Upper lobe of right lung (tissue), 1 donor: ENCODE measurements at regions not wholly inside any gene's neighbourhood (a gene's known extent, or its start where the extent isn't known, plus 50 kb on each side); places are given as distances from the start of the nearest gene placed in this dataset.

Source experiments
- ATAC-seq: fragments of 200-7000 bp; cut with Tn5 transposase; one replicate; pipeline ENCODE4 v1.9.1; 2020; ENCODE audit warnings: mild to moderate bottlenecking, moderate library complexity
- DNase-seq: peaks from one replicate; pipeline ENCODE4 v3.0.0-alpha.2; 2020
- H3K27ac ChIP-seq: fragments of 200-600 bp; one replicate; pipeline ENCODE4 v1.8.0; 2022
- H3K27me3 ChIP-seq: fragments of 200-600 bp; one replicate; pipeline ENCODE4 v1.8.0; 2022; ENCODE audit warnings: mild to moderate bottlenecking
- H3K36me3 ChIP-seq: fragments of 200-600 bp; one replicate; pipeline ENCODE4 v1.8.0; 2022
- H3K4me1 ChIP-seq: fragments of 200-600 bp; one replicate; pipeline ENCODE4 v1.8.0; 2022
- H3K4me3 ChIP-seq: fragments of 200-600 bp; one replicate; pipeline ENCODE4 v1.8.0; 2022; ENCODE audit warnings: mild to moderate bottlenecking
- H3K9me3 ChIP-seq: fragments of 200-600 bp; one replicate; pipeline ENCODE4 v1.8.0; 2022
- intact Hi-C: fragments of 100-400 bp; cut with DNase I; formaldehyde crosslinking; loops from one replicate; pipeline ENCODE4 v1.11.0; 2022
- TF ChIP-seq, protein P1 (sequence below): fragments of 200-600 bp; IDR thresholded peaks from one replicate; pipeline ENCODE4 v1.8.0; 2022; ENCODE audit warnings: antibody characterized with exemption
- donor health status: DM: no; HTN: yes; CAD: no; lungs with severe emphysema.

DNA sequence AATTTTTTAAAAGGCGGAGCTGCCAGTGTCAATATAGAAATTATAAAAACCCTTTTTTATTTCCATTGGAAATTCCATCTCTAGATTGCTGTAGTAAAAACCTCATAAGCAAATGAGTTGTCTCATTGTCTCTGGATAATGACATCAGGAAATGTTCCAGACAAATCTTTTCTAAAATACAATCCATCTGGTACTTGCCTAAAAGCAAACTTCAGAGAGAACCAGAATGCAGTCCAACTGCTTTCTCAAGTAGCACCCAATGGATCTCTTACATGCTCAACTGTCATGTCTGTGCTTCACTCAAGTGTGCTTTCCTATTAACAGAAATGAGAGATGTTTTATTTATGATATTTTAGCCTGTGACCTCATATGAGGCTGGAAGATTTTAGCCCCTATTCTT, 399.6 kb upstream of the NDST3 start:
- no peaks in the 10 kb centered on the region for H3K36me3 ChIP-seq
- H3K4me3 ChIP-seq, result no peak overlapping the region
- TF ChIP-seq, protein P1, sequence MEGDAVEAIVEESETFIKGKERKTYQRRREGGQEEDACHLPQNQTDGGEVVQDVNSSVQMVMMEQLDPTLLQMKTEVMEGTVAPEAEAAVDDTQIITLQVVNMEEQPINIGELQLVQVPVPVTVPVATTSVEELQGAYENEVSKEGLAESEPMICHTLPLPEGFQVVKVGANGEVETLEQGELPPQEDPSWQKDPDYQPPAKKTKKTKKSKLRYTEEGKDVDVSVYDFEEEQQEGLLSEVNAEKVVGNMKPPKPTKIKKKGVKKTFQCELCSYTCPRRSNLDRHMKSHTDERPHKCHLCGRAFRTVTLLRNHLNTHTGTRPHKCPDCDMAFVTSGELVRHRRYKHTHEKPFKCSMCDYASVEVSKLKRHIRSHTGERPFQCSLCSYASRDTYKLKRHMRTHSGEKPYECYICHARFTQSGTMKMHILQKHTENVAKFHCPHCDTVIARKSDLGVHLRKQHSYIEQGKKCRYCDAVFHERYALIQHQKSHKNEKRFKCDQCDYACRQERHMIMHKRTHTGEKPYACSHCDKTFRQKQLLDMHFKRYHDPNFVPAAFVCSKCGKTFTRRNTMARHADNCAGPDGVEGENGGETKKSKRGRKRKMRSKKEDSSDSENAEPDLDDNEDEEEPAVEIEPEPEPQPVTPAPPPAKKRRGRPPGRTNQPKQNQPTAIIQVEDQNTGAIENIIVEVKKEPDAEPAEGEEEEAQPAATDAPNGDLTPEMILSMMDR, result no peak
- ATAC-seq (no peak), DNase-seq (no peak)
- H3K9me3 ChIP-seq, result no peaks in the 10 kb centered on the region
- H3K4me1 ChIP-seq, result no peaks in the 10 kb centered on the region
- no peaks in the 10 kb centered on the region for H3K27me3 ChIP-seq
- no peak overlapping the region for H3K27ac ChIP-seq
- intact Hi-C loops, result no loop called here

DNA sequence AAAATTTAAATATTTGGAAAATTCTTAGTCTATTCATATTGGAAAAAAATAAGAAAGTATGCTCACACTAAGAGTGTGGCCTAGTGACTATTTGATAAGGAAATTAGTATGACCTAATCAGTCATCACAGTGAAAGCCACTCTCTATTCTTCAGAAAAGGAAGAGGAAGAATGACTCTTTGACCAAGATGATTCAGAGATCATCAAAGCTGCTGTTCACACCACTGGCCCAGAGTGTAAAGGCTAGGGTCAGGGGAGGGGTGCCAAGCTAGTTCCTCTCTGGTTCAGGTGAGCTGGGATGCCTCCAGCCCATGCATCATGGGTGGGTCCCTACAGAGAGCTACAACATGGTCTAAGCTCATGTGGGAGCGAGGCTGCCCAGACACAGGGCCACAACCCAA, 396.9 kb upstream of the NDST3 start:
- intact Hi-C loops, result no loop called here
- H3K27me3 ChIP-seq, result no peaks in the 10 kb centered on the region
- no peak for ATAC-seq
- no peak overlapping the region for H3K27ac ChIP-seq
- H3K9me3 ChIP-seq, result no peaks in the 10 kb centered on the region
- TF ChIP-seq, protein P1, result no peak
- no peak for DNase-seq
- H3K4me1 ChIP-seq, result no peaks in the 10 kb centered on the region
- no peak overlapping the region for H3K4me3 ChIP-seq
- H3K36me3 ChIP-seq, result no peaks in the 10 kb centered on the region

DNA sequence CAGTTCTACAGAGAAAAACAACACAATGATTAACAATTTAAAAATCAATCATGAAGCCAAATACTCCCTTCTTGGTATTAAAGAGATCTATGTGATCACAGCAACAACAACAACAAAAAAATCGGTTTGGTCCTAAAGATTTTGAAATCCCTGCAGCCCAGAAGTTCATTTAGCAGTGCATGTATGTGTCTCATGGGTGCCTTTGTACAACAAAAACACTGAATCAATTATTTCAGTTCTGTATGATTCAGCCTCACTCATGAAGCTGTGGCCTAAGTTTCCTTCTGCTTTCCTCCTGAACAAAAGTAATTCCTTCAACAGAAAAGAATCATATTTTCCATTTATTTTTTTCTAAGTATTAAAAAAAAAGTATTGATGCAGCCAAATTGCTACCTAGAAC, 393.4 kb upstream of the NDST3 start:
- ATAC-seq, result no peak
- TF ChIP-seq, protein P1, result no peak
- intact Hi-C loops, result no loop called here
- H3K27me3 ChIP-seq, result no peaks in the 10 kb centered on the region
- no peaks in the 10 kb centered on the region for H3K4me1 ChIP-seq
- no peak overlapping the region for H3K27ac ChIP-seq
- no peaks in the 10 kb centered on the region for H3K9me3 ChIP-seq
- no peaks in the 10 kb centered on the region for H3K36me3 ChIP-seq
- H3K4me3 ChIP-seq, result no peak overlapping the region
- DNase-seq, result no peak

DNA sequence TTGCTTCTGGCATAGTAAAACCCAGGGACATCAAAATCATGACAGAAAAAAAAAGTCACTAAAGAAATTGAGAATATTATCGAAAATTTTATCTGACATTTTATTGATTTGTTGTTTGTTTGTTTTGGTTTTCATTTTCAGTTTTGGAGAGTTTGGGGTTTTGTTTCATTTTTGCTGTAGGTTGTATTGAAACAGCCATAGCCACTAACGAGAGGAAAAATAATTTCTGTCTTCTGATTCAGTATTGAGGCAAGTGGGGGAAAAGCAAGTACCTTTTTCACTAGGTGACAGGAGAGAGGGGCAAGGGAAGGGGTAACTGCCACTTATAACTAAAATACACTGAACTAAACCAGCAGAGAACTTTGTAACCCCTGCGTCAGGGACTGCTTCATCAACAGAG, 392.8 kb upstream of the NDST3 start:
- intact Hi-C loops, result no loop called here
- no peaks in the 10 kb centered on the region for H3K4me1 ChIP-seq

DNA sequence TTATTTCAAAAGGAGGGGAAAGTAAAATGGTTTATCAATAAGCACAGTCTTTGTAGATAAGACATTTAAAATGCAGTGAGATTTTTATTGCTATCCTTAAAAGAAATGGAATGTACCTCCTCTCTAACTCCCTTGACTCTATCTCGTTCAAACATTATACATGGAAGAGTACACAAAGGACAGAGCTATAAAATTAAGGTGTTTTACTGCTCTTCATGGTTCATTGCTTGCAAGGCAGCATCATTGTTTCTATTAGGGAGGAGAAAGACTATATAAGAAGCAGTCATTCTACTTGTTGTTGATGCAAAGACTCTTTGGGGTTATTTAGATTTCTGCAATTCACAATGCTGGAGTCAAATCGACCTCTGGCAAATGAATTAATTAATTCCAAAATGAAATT, 380.2 kb upstream of the NDST3 start:
- Histone ChIP-seq H3K36me3 (no peaks in the 10 kb centered on the region), H3K27me3 (no peaks in the 10 kb centered on the region), H3K4me3 (no peak overlapping the region), H3K9me3 (no peaks in the 10 kb centered on the region), H3K4me1 (no peaks in the 10 kb centered on the region), H3K27ac (no peak overlapping the region)
- no peak for DNase-seq
- TF ChIP-seq, protein P1, result no peak
- intact Hi-C loops, result no loop called here
- no peak for ATAC-seq

More for the DNA sequence above, 392.8 kb upstream of the NDST3 start:
- Histone ChIP-seq H3K27me3 (no peaks in the 10 kb centered on the region), H3K9me3 (no peaks in the 10 kb centered on the region), H3K4me3 (no peak overlapping the region), H3K27ac (no peak overlapping the region), H3K36me3 (no peaks in the 10 kb centered on the region)
- TF ChIP-seq, protein P1, result no peak
- ATAC-seq, result no peak
- DNase-seq, result no peak

DNA sequence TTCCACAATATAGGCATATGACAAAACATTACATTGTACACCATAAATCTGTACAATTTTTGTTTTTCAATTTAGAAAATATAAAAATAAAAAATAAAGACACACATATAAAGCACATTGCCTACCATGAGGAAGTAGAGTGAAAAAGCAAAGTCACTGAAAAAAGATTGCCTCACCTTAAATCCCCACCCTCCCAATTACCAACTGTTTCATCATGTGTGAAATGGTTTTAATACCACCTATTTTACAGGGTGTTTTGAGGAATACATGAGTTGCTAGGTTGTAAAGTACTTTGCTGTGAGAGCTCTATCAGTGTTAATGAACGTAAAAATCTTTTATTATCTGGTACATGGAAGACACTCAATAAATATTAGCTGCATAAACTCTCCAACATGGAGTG, 373.6 kb upstream of the NDST3 start:
- no peak for ATAC-seq

More for the DNA sequence above, 373.6 kb upstream of the NDST3 start:
- H3K27me3 ChIP-seq, result no peaks in the 10 kb centered on the region
- no peaks in the 10 kb centered on the region for H3K36me3 ChIP-seq
- H3K4me1 ChIP-seq, result no peaks in the 10 kb centered on the region
- DNase-seq, result no peak
- intact Hi-C loops, result no loop called here
- no peak overlapping the region for H3K4me3 ChIP-seq
- H3K27ac ChIP-seq, result no peak overlapping the region
- TF ChIP-seq, protein P1, result no peak
- no peaks in the 10 kb centered on the region for H3K9me3 ChIP-seq
